ENCODE measurements at regions not wholly inside any gene's neighbourhood (a gene's known extent, or its start where the extent isn't known, plus 50 kb on each side); places are given as distances from the start of the nearest gene placed in this dataset.

DNA sequence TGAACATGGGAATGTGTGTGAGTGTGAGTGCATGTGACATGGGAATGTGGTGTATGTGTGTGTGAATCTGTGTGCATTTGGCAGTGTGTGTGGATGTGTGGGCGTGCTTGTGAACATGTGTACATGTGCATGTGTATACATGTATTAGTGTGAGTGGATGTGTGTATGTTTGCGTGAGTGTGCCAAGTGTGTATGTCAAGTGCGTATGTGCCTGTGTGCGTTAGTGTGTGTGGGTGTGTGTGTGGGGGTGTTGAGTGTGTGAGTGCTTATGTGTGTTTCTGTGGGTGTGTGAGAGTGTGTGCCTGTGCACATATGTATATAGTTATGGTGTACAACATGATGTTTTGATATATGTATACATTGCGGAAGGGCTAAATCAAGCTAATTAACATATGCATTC lies 244.3 kb downstream of the GADD45G start:
- TF ChIP-seq, protein P1, sequence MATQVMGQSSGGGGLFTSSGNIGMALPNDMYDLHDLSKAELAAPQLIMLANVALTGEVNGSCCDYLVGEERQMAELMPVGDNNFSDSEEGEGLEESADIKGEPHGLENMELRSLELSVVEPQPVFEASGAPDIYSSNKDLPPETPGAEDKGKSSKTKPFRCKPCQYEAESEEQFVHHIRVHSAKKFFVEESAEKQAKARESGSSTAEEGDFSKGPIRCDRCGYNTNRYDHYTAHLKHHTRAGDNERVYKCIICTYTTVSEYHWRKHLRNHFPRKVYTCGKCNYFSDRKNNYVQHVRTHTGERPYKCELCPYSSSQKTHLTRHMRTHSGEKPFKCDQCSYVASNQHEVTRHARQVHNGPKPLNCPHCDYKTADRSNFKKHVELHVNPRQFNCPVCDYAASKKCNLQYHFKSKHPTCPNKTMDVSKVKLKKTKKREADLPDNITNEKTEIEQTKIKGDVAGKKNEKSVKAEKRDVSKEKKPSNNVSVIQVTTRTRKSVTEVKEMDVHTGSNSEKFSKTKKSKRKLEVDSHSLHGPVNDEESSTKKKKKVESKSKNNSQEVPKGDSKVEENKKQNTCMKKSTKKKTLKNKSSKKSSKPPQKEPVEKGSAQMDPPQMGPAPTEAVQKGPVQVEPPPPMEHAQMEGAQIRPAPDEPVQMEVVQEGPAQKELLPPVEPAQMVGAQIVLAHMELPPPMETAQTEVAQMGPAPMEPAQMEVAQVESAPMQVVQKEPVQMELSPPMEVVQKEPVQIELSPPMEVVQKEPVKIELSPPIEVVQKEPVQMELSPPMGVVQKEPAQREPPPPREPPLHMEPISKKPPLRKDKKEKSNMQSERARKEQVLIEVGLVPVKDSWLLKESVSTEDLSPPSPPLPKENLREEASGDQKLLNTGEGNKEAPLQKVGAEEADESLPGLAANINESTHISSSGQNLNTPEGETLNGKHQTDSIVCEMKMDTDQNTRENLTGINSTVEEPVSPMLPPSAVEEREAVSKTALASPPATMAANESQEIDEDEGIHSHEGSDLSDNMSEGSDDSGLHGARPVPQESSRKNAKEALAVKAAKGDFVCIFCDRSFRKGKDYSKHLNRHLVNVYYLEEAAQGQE (IDR thresholded peaks at IDR 0.05; ENCODE audit: unreplicated experiment) = no peak
- TF ChIP-seq CREB1 (CRISPR knock-in tag; IDR thresholded peaks at IDR 0.05; ENCODE audit: low read depth) (no peak), POLR2AphosphoS5 (IDR thresholded peaks at IDR 0.05; ENCODE audit: low read depth) (no peak), EZH2 (IDR thresholded peaks at IDR 0.05; ENCODE audit: low read depth, unreplicated experiment) (no peak), EZH2phosphoT487 (IDR thresholded peaks at IDR 0.05; ENCODE audit: unreplicated experiment) (no peak), JUNB (IDR thresholded peaks at IDR 0.05; ENCODE audit: unreplicated experiment) (no peak), NANOG (IDR thresholded peaks at IDR 0.05; ENCODE audit: borderline replicate concordance) (no peak), STAT1 (IDR thresholded peaks at IDR 0.05; ENCODE audit: unreplicated experiment) (no peak)
- TF ChIP-seq, protein P2, sequence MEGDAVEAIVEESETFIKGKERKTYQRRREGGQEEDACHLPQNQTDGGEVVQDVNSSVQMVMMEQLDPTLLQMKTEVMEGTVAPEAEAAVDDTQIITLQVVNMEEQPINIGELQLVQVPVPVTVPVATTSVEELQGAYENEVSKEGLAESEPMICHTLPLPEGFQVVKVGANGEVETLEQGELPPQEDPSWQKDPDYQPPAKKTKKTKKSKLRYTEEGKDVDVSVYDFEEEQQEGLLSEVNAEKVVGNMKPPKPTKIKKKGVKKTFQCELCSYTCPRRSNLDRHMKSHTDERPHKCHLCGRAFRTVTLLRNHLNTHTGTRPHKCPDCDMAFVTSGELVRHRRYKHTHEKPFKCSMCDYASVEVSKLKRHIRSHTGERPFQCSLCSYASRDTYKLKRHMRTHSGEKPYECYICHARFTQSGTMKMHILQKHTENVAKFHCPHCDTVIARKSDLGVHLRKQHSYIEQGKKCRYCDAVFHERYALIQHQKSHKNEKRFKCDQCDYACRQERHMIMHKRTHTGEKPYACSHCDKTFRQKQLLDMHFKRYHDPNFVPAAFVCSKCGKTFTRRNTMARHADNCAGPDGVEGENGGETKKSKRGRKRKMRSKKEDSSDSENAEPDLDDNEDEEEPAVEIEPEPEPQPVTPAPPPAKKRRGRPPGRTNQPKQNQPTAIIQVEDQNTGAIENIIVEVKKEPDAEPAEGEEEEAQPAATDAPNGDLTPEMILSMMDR (conservative IDR thresholded peaks at IDR 0.05; ENCODE audit: low read depth in 2 of 2) = no peak
- TF ChIP-seq, protein P3, sequence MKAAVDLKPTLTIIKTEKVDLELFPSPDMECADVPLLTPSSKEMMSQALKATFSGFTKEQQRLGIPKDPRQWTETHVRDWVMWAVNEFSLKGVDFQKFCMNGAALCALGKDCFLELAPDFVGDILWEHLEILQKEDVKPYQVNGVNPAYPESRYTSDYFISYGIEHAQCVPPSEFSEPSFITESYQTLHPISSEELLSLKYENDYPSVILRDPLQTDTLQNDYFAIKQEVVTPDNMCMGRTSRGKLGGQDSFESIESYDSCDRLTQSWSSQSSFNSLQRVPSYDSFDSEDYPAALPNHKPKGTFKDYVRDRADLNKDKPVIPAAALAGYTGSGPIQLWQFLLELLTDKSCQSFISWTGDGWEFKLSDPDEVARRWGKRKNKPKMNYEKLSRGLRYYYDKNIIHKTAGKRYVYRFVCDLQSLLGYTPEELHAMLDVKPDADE (IDR thresholded peaks at IDR 0.05) = no peak

Data from GM23338 (cell line).